Esophagus squamous epithelium (tissue), 4 donors: ENCODE measurements at regions not wholly inside any gene's neighbourhood (a gene's known extent, or its start where the extent isn't known, plus 50 kb on each side); places are given as distances from the start of the nearest gene placed in this dataset.

ENCODE experiments used
- CTCF ChIP-seq, 6 experiments: fragments of 450-650 bp in 4 of 6; fragments of 200-600 bp in 2 of 6; sonication (generic) in 2 of 6; IDR thresholded peaks; one replicate each; pipeline ENCODE4 v1.5.1; 2016 to 2019; ENCODE audit warnings: antibody characterized with exemption in 6 of 6, mild to moderate bottlenecking in 4 of 6, moderate library complexity in 4 of 6
- POLR2A ChIP-seq, 4 donors: fragments of 450-650 bp; IDR thresholded peaks; one replicate each; pipeline ENCODE4 v1.6.1; 2017; ENCODE audit warnings: antibody characterized with exemption in 4 of 4, mild to moderate bottlenecking in 4 of 4, moderate library complexity in 3 of 4

GRCh38 chr2:13308989-13309388, 592.3 kb downstream of the TRIB2 start:
- TF ChIP-seq CTCF (IDR thresholded peaks at IDR 0.05) = no peak
- TF ChIP-seq POLR2A (IDR thresholded peaks at IDR 0.05) = no peak
